GM12872 (cell line): ENCODE measurements at regions not wholly inside any gene's neighbourhood (a gene's known extent, or its start where the extent isn't known, plus 50 kb on each side); places are given as distances from the start of the nearest gene placed in this dataset.

Experiments
- TF ChIP-seq, protein P1 (sequence below): IDR thresholded peaks from 3 replicates; pipeline ENCODE4 v1.5.1; 2011; ENCODE audit warnings: low read depth, mild to moderate bottlenecking, low read length, moderate library complexity; ENCODE audit not compliant: insufficient read depth

DNA sequence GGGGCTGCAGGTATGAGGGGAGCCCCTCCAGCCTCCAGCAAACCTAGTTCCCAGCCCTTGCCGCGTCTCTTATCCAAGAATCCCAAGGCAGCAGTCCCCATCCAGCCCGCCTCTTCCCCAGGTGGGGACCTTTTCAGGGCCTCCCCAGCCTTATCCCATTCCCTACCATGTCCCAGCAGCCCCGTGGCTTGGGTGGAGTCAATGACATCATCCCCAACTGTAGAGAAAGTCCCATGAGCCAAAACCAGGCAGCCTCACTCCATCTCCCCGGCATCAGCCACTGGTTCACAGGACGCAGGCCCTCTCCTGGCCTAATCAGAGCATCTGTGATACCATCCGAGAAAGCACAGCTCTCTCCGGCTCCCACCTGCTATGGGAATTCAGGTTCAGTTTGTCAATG, 131.0 kb downstream of the NCOR2 start:
- TF ChIP-seq, protein P1, sequence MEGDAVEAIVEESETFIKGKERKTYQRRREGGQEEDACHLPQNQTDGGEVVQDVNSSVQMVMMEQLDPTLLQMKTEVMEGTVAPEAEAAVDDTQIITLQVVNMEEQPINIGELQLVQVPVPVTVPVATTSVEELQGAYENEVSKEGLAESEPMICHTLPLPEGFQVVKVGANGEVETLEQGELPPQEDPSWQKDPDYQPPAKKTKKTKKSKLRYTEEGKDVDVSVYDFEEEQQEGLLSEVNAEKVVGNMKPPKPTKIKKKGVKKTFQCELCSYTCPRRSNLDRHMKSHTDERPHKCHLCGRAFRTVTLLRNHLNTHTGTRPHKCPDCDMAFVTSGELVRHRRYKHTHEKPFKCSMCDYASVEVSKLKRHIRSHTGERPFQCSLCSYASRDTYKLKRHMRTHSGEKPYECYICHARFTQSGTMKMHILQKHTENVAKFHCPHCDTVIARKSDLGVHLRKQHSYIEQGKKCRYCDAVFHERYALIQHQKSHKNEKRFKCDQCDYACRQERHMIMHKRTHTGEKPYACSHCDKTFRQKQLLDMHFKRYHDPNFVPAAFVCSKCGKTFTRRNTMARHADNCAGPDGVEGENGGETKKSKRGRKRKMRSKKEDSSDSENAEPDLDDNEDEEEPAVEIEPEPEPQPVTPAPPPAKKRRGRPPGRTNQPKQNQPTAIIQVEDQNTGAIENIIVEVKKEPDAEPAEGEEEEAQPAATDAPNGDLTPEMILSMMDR = no peak

DNA sequence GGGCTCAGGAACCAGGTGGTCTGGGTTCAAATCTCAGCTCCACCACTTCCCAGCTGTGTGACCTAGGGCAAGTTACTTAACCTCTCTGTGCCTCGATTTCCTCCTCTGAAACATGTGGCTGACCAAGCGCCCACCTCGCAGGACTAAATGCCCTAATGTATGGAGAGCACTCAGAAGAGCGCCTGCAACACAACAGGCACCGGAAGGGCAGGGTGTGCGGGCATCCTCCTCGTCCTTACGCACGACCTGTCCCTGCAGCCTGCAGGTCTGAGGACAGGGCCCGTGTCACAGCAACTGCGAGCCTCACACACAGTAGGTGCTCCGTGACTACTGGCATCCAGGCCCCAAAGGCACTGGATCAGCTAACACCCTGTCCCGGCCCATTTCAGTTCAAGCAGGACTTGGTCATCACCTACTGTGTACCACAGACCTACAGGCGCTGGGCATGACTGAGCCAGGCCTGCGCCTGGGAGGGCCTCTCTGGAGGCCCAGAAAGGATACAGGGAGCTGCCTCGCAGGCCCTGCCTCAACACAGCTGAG, 131.5 kb downstream of the NCOR2 start:
- TF ChIP-seq, protein P1 = no peak

DNA sequence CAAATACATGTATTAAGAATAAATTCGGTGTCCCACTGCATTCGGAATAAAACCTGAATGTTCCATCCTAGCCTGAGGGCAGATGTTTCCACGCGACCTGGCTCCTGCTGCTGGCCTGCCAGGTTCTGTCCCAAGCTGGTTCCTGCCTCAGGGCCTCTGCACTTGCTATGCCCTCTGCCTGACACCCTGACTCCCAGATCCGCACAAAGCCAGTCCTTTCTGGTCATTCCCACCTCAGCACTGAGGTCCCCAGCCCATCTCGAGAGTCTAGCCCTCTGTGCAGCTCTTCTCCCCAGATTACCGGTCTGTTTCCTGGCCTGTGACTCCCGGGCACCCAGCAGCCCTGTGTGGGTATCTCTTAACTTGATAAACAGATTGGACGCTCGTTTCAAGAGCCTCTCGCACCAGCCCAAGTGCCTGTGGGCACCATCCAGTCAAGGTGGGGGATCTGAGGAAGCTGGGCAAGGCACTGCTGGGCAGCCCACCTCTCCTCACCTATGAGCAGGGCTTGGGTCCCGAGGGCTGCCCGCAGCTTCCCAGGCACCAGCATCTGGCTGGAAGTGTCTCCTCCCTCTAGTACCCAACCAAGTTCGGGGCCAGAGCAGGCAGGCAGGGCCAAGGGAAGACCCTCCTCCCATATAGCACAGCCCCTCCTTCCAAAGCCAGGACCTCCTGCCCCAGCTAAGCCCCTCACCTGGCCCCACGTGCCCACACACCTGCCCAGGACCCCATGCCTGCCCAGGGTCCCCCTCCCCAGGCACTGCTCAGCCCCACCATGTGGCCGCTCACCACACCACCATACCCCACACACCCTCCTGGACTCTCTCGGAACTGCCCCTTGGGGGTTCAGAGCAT, 132.2 kb downstream of the NCOR2 start:
- TF ChIP-seq, protein P1 = no peak

DNA sequence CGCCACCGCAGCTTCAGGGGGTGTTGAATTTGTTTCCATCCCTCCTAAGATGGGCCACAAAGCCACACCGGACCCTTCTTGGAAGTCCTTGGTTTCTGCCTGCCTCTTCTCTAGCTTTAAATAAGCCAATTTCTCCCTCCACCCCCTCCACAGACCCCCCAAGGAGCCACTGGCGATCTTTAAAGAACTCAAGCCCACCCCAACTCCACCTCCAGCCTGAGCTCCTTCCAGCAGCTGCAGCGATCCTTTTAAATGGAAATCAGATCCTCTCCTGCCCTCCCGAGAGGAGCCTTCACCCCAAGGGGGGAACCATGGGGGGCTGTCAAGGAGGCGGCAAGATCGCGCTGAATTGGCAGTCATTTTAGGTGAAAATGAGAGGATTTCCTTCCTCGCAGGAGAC, 133.1 kb downstream of the NCOR2 start:
- TF ChIP-seq, protein P1 = no peak

DNA sequence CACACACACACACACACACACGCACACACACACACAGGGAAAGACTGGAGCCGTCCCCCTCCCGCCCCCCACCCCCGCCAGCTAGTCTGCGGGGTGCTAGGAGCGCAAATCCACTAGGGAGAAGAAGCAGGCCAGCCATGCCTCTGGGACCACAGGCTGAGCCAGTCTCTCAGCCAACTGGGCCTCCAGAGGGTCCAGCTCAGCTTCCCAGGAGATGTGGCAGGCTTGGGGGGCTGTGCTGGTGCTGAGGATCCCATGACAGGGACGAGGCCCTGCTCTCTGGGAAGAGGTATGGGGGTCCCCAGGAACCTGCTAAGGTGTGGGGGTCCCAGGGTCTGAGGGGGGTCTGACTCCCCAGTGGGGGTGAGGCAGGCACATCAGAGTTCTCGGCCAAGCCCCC, 133.5 kb downstream of the NCOR2 start:
- TF ChIP-seq, protein P1 = no peak

DNA sequence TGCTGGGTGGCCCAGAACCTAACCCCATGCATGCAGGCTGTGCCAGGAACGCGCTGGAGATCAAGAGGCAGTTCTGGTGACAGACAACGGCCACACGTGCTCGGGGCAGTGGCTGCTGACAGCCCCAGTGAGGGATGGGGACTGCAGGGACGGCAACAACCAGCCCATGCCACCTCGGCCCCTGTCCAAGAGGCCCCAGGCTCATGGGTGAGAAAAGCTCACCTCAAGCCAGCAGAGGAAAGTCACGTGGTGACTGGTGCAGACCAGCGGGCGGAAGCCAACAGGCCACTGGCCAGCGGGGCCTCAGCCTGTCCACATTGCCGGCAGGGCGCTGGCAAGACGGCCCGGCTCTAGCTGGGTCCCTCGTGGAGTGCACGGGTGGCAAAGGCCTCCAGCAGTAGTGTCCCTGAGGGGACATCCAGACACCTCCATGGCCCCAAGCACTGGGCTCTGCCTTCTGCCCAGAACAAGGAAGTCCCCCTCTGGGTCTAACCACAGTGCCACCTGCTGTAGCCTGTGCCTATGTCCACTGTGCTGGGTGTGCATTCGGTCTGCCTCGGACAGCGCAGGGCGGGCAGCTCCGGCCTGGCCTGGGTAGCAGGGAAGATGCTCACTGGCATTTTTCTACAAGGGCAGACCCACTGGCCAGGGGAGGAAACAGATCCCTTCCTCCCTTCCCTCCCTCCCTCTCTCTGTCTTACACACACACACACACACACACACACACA, 134.1 kb downstream of the NCOR2 start:
- TF ChIP-seq, protein P1 = no peak

DNA sequence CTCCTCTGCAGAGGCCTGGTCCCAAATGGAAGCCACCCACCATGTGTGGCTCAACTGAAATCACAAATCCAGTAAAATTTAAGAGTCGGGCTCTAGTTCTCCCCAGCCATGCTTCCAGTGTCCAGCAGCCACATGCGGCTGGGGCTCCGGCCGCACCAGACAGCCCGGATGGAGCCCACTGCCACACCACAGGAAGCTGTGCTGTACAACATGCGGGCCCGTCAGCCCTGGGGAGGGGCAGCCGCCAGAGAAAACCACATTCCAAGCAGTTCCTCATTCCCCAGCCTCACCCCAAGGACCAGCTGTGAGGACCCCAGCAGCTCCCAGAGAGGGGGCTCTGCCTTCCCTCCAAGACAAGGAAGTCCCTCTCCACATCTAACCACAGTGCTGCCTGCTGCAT, 135.0 kb downstream of the NCOR2 start:
- TF ChIP-seq, protein P1 = no peak
